Heart left ventricle (tissue), 13 donors: ENCODE measurements at regions not wholly inside any gene's neighbourhood (a gene's known extent, or its start where the extent isn't known, plus 50 kb on each side); places are given as distances from the start of the nearest gene placed in this dataset.

Experiments used
- POLR2A ChIP-seq, 2 donors: fragments of 450-650 bp; IDR thresholded peaks; one replicate each; pipeline ENCODE4 v1.6.1; 2017; ENCODE audit warnings: antibody characterized with exemption in 2 of 2, mild to moderate bottlenecking in 2 of 2, moderate library complexity in 2 of 2
- TF ChIP-seq, protein P1 (sequence below), 12 donors: fragments of 200-600 bp; sonication (generic) in 4 of 12; IDR thresholded peaks; one replicate each; pipeline versions ENCODE4 v1.5.0 to v1.8.0; 2018 to 2022; ENCODE audit warnings: antibody characterized with exemption in 12 of 12, mild to moderate bottlenecking in 5 of 12
- donor health status: ischemic (EF 13 %, LVEDD 7.1; RV severe dilation, severe dysfunction).
- donor health status: DM: no; HTN: yes; CAD: no.
- donor health status: DM: no; HTN: no; CAD: no.
- donor health status: ischemic (EF 25% LVEDD 6.9; RV normal size, moderate dysfunction).
- donor health status: ischemic (EF 25% LVEDD 5.7; RV mildly dilated, moderate dysfunction).
- donor health status: ischemic (EF 35%, LVEDD 5.7; RV mildly dilated, moderate dysfunction).
- donor health status: nonischemic (EF 11% LVEDD 7.7; RV severe dilation, severe dysfunction).
- donor health status: DM: yes; HTN: yes; CAD: no.
- donor health status: PGD.
- donor health status: ischemic (EF 29% LVEDD 5.4; RV normal size, mild dysfunction).
- donor health status: nonischemic (EF 23%, LVEDD 6.1; RV moderate dilation, normal function).

DNA sequence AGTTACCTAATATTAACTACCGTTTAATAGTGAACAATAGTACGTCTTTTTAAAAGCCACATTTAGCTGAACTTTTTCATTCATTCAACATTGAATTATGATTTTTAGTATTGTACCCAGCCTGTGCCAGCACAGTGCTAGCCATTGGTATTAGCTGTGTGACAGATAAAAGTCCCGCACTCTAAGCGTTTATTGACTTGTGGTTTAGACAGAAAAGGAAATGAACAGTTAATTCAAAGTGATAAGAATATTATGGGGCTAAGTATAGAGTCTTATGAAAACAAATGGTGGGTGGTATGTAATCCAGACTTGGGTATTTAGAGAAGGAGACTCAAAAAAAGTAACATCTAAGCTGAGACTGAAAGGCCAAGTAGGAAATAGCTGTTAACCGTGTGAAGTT is 202.3 kb downstream of the RPS12 start:
- no peak for TF ChIP-seq POLR2A (IDR thresholded peaks at IDR 0.05)
- TF ChIP-seq, protein P1, sequence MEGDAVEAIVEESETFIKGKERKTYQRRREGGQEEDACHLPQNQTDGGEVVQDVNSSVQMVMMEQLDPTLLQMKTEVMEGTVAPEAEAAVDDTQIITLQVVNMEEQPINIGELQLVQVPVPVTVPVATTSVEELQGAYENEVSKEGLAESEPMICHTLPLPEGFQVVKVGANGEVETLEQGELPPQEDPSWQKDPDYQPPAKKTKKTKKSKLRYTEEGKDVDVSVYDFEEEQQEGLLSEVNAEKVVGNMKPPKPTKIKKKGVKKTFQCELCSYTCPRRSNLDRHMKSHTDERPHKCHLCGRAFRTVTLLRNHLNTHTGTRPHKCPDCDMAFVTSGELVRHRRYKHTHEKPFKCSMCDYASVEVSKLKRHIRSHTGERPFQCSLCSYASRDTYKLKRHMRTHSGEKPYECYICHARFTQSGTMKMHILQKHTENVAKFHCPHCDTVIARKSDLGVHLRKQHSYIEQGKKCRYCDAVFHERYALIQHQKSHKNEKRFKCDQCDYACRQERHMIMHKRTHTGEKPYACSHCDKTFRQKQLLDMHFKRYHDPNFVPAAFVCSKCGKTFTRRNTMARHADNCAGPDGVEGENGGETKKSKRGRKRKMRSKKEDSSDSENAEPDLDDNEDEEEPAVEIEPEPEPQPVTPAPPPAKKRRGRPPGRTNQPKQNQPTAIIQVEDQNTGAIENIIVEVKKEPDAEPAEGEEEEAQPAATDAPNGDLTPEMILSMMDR (IDR thresholded peaks at IDR 0.05) = no peak
